ENCODE measurements at regions not wholly inside any gene's neighbourhood (a gene's known extent, or its start where the extent isn't known, plus 50 kb on each side); places are given as distances from the start of the nearest gene placed in this dataset.
"Not testable (repeated sequence)": the region's sequence is repeated elsewhere in the genome, so short reads cannot be mapped to it uniquely, and the experiment has no call there.

- H3K27ac ChIP-seq = no peak overlapping the region
- H3K9me3 ChIP-seq = no peaks in the 10 kb centered on the region
- no peak overlapping the region for H3K4me3 ChIP-seq
- no peaks in the 10 kb centered on the region for H3K27me3 ChIP-seq
- no peaks in the 10 kb centered on the region for H3K4me1 ChIP-seq
- TF ChIP-seq, protein P1, sequence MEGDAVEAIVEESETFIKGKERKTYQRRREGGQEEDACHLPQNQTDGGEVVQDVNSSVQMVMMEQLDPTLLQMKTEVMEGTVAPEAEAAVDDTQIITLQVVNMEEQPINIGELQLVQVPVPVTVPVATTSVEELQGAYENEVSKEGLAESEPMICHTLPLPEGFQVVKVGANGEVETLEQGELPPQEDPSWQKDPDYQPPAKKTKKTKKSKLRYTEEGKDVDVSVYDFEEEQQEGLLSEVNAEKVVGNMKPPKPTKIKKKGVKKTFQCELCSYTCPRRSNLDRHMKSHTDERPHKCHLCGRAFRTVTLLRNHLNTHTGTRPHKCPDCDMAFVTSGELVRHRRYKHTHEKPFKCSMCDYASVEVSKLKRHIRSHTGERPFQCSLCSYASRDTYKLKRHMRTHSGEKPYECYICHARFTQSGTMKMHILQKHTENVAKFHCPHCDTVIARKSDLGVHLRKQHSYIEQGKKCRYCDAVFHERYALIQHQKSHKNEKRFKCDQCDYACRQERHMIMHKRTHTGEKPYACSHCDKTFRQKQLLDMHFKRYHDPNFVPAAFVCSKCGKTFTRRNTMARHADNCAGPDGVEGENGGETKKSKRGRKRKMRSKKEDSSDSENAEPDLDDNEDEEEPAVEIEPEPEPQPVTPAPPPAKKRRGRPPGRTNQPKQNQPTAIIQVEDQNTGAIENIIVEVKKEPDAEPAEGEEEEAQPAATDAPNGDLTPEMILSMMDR (IDR thresholded peaks at IDR 0.05) = no peak
- H3K36me3 ChIP-seq = no peaks in the 10 kb centered on the region
- ATAC-seq = no peak
- intact Hi-C loops (cut with DNase I) = no loop called here
- DNase-seq = no peak
Observed at GRCh38 chr1:186765446-186765845, 63.3 kb upstream of the PLA2G4A start.

GRCh38 chr1:186763107-186763506, 65.6 kb upstream of the PLA2G4A start:
- intact Hi-C loops (cut with DNase I) = no loop called here
- H3K27me3 ChIP-seq = no peaks in the 10 kb centered on the region
- no peaks in the 10 kb centered on the region for H3K36me3 ChIP-seq
- H3K27ac ChIP-seq = no peak overlapping the region
- H3K9me3 ChIP-seq = no peaks in the 10 kb centered on the region
- ATAC-seq = no peak
- TF ChIP-seq, protein P1 (IDR thresholded peaks at IDR 0.05) = no peak
- no peaks in the 10 kb centered on the region for H3K4me1 ChIP-seq
- no peak overlapping the region for H3K4me3 ChIP-seq
- no peak for DNase-seq

DNA sequence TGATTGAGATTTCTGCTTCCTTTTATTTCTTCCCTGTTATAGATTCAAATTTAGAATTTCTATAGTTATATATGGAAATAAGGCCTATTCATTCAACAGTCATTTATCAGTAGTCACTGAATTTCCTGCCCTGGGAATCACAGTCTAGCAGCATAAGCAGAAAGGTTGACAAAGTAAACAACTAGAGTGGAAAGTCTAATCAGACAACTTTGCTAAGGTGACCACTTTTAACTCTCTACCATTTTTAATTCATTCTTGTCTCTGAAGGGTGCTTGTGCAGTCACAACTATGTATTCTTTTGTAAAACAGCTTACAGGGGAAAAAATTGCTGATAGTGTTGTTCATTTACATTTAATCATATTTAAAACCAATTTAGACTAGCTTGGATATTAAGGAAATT, 66.1 kb upstream of the PLA2G4A start:
- ATAC-seq = no peak

GRCh38 chr1:186761358-186761757, 67.4 kb upstream of the PLA2G4A start:
- H3K27ac ChIP-seq = no peak overlapping the region
- no peaks in the 10 kb centered on the region for H3K4me1 ChIP-seq
- TF ChIP-seq, protein P1 (IDR thresholded peaks at IDR 0.05) = no peak
- H3K9me3 ChIP-seq = no peaks in the 10 kb centered on the region
- no peaks in the 10 kb centered on the region for H3K27me3 ChIP-seq
- H3K36me3 ChIP-seq = no peaks in the 10 kb centered on the region
- H3K4me3 ChIP-seq = no peak overlapping the region
- intact Hi-C loops (cut with DNase I) = no loop called here
- DNase-seq = no peak
- ATAC-seq = no peak

More for the DNA sequence above, 66.1 kb upstream of the PLA2G4A start:
- no peaks in the 10 kb centered on the region for H3K4me1 ChIP-seq
- intact Hi-C loops (cut with DNase I) = no loop called here
- H3K4me3 ChIP-seq = no peak overlapping the region
- H3K9me3 ChIP-seq = no peaks in the 10 kb centered on the region
- no peak for DNase-seq
- no peak overlapping the region for H3K27ac ChIP-seq
- TF ChIP-seq, protein P1 (IDR thresholded peaks at IDR 0.05) = no peak
- no peaks in the 10 kb centered on the region for H3K36me3 ChIP-seq
- no peaks in the 10 kb centered on the region for H3K27me3 ChIP-seq

DNA sequence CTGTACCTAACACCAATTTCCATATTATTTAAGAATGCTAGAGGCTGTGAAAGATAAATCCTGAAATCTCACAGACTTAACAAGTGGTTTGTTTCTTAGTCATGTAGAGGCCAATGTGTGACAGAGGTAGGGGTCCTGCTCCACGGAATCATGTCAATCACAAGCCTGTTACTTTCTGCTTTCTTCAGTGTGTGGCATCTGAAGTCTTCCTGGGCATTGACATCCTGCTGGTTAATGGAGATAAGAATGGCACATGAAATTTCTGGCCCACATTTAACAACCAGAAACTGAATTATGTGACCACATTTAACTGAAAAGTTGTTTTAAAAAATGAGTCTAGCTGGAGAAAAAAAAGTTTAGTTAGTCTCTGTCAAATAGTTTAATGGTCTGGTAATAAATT, 68.3 kb upstream of the PLA2G4A start:
- no peaks in the 10 kb centered on the region for H3K36me3 ChIP-seq
- no peaks in the 10 kb centered on the region for H3K27me3 ChIP-seq
- H3K4me1 ChIP-seq = no peaks in the 10 kb centered on the region
- ATAC-seq (no peak), DNase-seq (no peak)
- H3K4me3 ChIP-seq = no peak overlapping the region
- H3K27ac ChIP-seq = no peak overlapping the region
- H3K9me3 ChIP-seq = no peaks in the 10 kb centered on the region
- TF ChIP-seq, protein P1 (IDR thresholded peaks at IDR 0.05) = no peak
- intact Hi-C loops (cut with DNase I) = no loop called here

DNA sequence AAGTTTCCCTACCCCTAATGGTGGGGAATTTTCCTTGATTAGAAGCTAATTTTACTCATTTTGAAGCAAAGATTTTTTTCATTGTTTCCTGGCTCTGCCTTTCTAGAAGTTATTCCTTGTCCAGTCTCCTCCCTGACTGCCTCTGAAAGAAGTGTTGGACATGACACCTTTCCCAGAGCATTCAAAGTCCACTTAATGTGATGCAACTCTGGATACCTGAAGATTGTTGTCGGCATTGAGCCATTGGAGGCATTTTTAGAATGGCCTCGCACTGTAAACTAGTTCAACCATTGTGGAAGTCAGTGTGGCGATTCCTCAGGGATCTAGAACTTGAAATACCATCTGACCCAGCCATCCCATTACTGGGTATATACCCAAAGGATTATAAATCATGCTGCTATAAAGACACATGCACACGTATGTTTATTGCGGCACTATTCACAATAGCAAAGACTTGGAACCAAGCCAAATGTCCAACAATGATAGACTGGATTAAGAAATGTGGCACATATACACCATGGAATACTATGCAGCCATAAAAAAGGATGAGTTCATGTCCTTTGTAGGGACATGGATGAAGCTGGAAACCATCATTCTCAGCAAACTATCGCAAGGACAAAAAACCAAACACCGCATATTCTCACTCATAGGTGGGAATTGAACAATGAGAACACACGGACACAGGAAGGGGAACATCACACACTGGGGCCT, 69.7 kb upstream of the PLA2G4A start:
- H3K9me3 ChIP-seq; H3K4me1 ChIP-seq; H3K27ac ChIP-seq; H3K36me3 ChIP-seq; DNase-seq; H3K27me3 ChIP-seq; H3K4me3 ChIP-seq; ATAC-seq; intact Hi-C loops (cut with DNase I): not testable (repeated sequence)

All from upper lobe of right lung (tissue), 1 donor.